CD14-positive monocyte (primary cell): ENCODE measurements at regions not wholly inside any gene's neighbourhood (a gene's known extent, or its start where the extent isn't known, plus 50 kb on each side); places are given as distances from the start of the nearest gene placed in this dataset.

ENCODE experiments used
- DNase-seq, 3 donors: peaks; one replicate each; pipeline ENCODE4 v3.0.0-alpha.2; 2011 to 2022
- H2AFZ ChIP-seq: 2 replicates; pipeline ENCODE4 v1.6.0; 2012; ENCODE audit warnings: mild to moderate bottlenecking, low read depth, low read length, inconsistent platforms; ENCODE audit not compliant: insufficient read depth, poor library complexity, severe bottlenecking
- H3K27ac ChIP-seq, 2 donors: 1 replicate in 1 of 2; 2 replicates in 1 of 2; pipeline ENCODE4 v1.5.1; 2012 to 2013; ENCODE audit warnings: low read length in 2 of 2, control low read depth in 1 of 2, inconsistent platforms in 1 of 2, low read depth in 1 of 2, mild to moderate bottlenecking in 1 of 2
- H3K27me3 ChIP-seq, 2 donors: one replicate each; pipeline versions ENCODE4 v1.6.0 to v1.6.1; 2011 to 2013; ENCODE audit warnings: low read length in 2 of 2; ENCODE audit not compliant: control insufficient read depth in 2 of 2, insufficient read depth in 2 of 2
- H3K36me3 ChIP-seq, 2 donors: replicated peaks in 1 of 2; 1 replicate in 1 of 2; 2 replicates in 1 of 2; pipeline versions ENCODE4 v1.5.1 to v1.6.1; 2012 to 2013; ENCODE audit warnings: low read length in 2 of 2, control low read depth in 1 of 2, inconsistent platforms in 1 of 2, mild to moderate bottlenecking in 1 of 2; ENCODE audit not compliant: insufficient read depth in 2 of 2, control insufficient read depth in 1 of 2
- H3K4me1 ChIP-seq, 2 donors: 1 replicate in 1 of 2; 2 replicates in 1 of 2; pipeline versions ENCODE4 v1.5.1 to v1.6.1; 2012 to 2013; ENCODE audit warnings: low read length in 2 of 2, control low read depth in 1 of 2, inconsistent platforms in 1 of 2, mild to moderate bottlenecking in 1 of 2, moderate library complexity in 1 of 2; ENCODE audit not compliant: insufficient read depth in 2 of 2, control insufficient read depth in 1 of 2
- H3K4me2 ChIP-seq: replicated peaks from 2 replicates; pipeline ENCODE3; 2012; ENCODE audit warnings: low read length, moderate library complexity, mild to moderate bottlenecking; ENCODE audit not compliant: poor library complexity, severe bottlenecking; ENCODE audit errors: extremely low read depth
- H3K4me3 ChIP-seq, 3 experiments: fragments of 200-600 bp in 1 of 3; sonication (generic) in 1 of 3; replicated peaks in 1 of 3; 1 replicate in 2 of 3; 2 replicates in 1 of 3; pipeline ENCODE4 v1.5.1; 2011 to 2013; ENCODE audit warnings: low read length in 3 of 3, mild to moderate bottlenecking in 3 of 3, control low read depth in 2 of 3, low read depth in 2 of 3, inconsistent platforms in 1 of 3, moderate library complexity in 1 of 3
- H3K79me2 ChIP-seq: 2 replicates; pipeline ENCODE4 v1.6.0; 2012; ENCODE audit warnings: mild to moderate bottlenecking, control low read depth, inconsistent platforms, low read length, moderate library complexity; ENCODE audit not compliant: insufficient read depth
- H3K9ac ChIP-seq: 2 replicates; pipeline ENCODE4 v1.6.0; 2017; ENCODE audit warnings: low read length, mild to moderate bottlenecking; ENCODE audit not compliant: insufficient read depth, poor library complexity, severe bottlenecking
- H3K9me3 ChIP-seq, 2 donors: replicated peaks in 1 of 2; 1 replicate in 1 of 2; 2 replicates in 1 of 2; pipeline versions ENCODE4 v1.5.1 to v1.6.1; 2012 to 2013; ENCODE audit warnings: low read length in 2 of 2, control low read depth in 1 of 2; ENCODE audit not compliant: control insufficient read depth in 1 of 2, insufficient read depth in 1 of 2
- H4K20me1 ChIP-seq: 2 replicates; pipeline ENCODE4 v1.6.0; 2012; ENCODE audit warnings: mild to moderate bottlenecking, low read length, control low read depth, moderate library complexity; ENCODE audit not compliant: insufficient read depth
- H3K27ac Mint-ChIP-seq, 7 donors: one replicate each; pipeline ENCODE4 v1.8.0; 2020; ENCODE audit warnings: mild to moderate bottlenecking in 7 of 7, mixed read lengths in 7 of 7, moderate library complexity in 6 of 7, inconsistent platforms in 2 of 7
- H3K27me3 Mint-ChIP-seq, 3 donors: one replicate each; pipeline ENCODE4 v1.8.0; 2021 to 2022; ENCODE audit warnings: low read depth in 3 of 3, mild to moderate bottlenecking in 3 of 3, mixed read lengths in 3 of 3, moderate library complexity in 3 of 3, inconsistent platforms in 1 of 3
- H3K36me3 Mint-ChIP-seq, 2 donors: one replicate each; pipeline ENCODE4 v1.8.0; 2020; ENCODE audit warnings: mixed read lengths in 2 of 2, inconsistent platforms in 1 of 2, mild to moderate bottlenecking in 1 of 2
- H3K4me1 Mint-ChIP-seq: one replicate; pipeline ENCODE4 v1.8.0; 2020; ENCODE audit warnings: mild to moderate bottlenecking, mixed read lengths
- H3K4me3 Mint-ChIP-seq, 2 donors: one replicate each; pipeline ENCODE4 v1.8.0; 2020; ENCODE audit warnings: mild to moderate bottlenecking in 2 of 2, mixed read lengths in 2 of 2, moderate library complexity in 1 of 2
- H3K9me3 Mint-ChIP-seq, 7 donors: one replicate each; pipeline ENCODE4 v1.8.0; 2020 to 2022; ENCODE audit warnings: mixed read lengths in 7 of 7, mild to moderate bottlenecking in 6 of 7, moderate library complexity in 6 of 7, inconsistent platforms in 2 of 7
- WGBS: methylation state at CpG from one replicate; pipeline ENCODE4 v1.1.5; 2013; ENCODE audit warnings: missing lambda C conversion rate; ENCODE audit not compliant: insufficient coverage; 5-methylcytosine and 5-hydroxymethylcytosine counted together
- intact Hi-C, 2 donors: fragments of 100-400 bp; cut with micrococcal nuclease; formaldehyde crosslinking; loops; one replicate each; pipeline versions ENCODE4 v1.15.0 to v1.15.1; 2023
- TF ChIP-seq, protein P1 (sequence below): fragments of 200-600 bp; IDR thresholded peaks from one replicate; pipeline ENCODE4 v1.8.0; 2022; ENCODE audit warnings: antibody characterized with exemption, mild to moderate bottlenecking

GRCh38 chr6:22424196-22424595 lies 127.4 kb upstream of the PRL start:
- H3K4me3 Mint-ChIP-seq, result no peak overlapping the region
- TF ChIP-seq, protein P1, sequence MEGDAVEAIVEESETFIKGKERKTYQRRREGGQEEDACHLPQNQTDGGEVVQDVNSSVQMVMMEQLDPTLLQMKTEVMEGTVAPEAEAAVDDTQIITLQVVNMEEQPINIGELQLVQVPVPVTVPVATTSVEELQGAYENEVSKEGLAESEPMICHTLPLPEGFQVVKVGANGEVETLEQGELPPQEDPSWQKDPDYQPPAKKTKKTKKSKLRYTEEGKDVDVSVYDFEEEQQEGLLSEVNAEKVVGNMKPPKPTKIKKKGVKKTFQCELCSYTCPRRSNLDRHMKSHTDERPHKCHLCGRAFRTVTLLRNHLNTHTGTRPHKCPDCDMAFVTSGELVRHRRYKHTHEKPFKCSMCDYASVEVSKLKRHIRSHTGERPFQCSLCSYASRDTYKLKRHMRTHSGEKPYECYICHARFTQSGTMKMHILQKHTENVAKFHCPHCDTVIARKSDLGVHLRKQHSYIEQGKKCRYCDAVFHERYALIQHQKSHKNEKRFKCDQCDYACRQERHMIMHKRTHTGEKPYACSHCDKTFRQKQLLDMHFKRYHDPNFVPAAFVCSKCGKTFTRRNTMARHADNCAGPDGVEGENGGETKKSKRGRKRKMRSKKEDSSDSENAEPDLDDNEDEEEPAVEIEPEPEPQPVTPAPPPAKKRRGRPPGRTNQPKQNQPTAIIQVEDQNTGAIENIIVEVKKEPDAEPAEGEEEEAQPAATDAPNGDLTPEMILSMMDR, result no peak
- H3K4me1 ChIP-seq, result no peaks in the 10 kb centered on the region
- H3K9me3 Mint-ChIP-seq, result peaks cover 2 to 17% (median 11%) of the 10 kb centered on the region in 7 donors
- no peak overlapping the region for H3K4me2 ChIP-seq
- no peaks in the 10 kb centered on the region for H3K79me2 ChIP-seq
- no peaks in the 10 kb centered on the region for H4K20me1 ChIP-seq
- no peaks in the 10 kb centered on the region for H3K36me3 ChIP-seq
- H3K4me3 ChIP-seq, result no peak overlapping the region
- intact Hi-C loops, result no loop called here
- no peak overlapping the region for H2AFZ ChIP-seq
- WGBS, result 100% methylated on average over 1 of the region's 2 CpGs
- no peak overlapping the region for H3K27ac Mint-ChIP-seq
- no peak overlapping the region for H3K27ac ChIP-seq
- H3K27me3 Mint-ChIP-seq, result peaks cover 0 to 1% (median 0%) of the 10 kb centered on the region in 3 donors
- H3K9me3 ChIP-seq, result no peaks in the 10 kb centered on the region
- H3K36me3 Mint-ChIP-seq, result no peaks in the 10 kb centered on the region
- no peaks in the 10 kb centered on the region for H3K4me1 Mint-ChIP-seq
- no peak overlapping the region for H3K9ac ChIP-seq
- no peak for DNase-seq
- H3K27me3 ChIP-seq, result no peaks in the 10 kb centered on the region

- H3K27me3 ChIP-seq, result no peaks in the 10 kb centered on the region
- no peak overlapping the region for H3K4me3 ChIP-seq
- intact Hi-C loops, result no loop called here
- H3K9me3 Mint-ChIP-seq, result peaks cover 0 to 16% (median under 1%) of the 10 kb centered on the region in 7 donors
- TF ChIP-seq, protein P1, result no peak
- H3K27ac ChIP-seq, result no peak overlapping the region
- no peaks in the 10 kb centered on the region for H3K36me3 ChIP-seq
- no peak overlapping the region for H2AFZ ChIP-seq
- no peak overlapping the region for H3K4me2 ChIP-seq
- H3K36me3 Mint-ChIP-seq, result no peaks in the 10 kb centered on the region
- no peaks in the 10 kb centered on the region for H3K79me2 ChIP-seq
- no CpG with 5 or more reads among the region's 2 CpGs for WGBS
- no peaks in the 10 kb centered on the region for H3K4me1 ChIP-seq
- no peaks in the 10 kb centered on the region for H4K20me1 ChIP-seq
- no peaks in the 10 kb centered on the region for H3K4me1 Mint-ChIP-seq
- no peak overlapping the region for H3K9ac ChIP-seq
- no peak overlapping the region for H3K4me3 Mint-ChIP-seq
- no peak for DNase-seq
- H3K27me3 Mint-ChIP-seq, result peaks cover 0 to 2% (median 0%) of the 10 kb centered on the region in 3 donors
- no peak overlapping the region for H3K27ac Mint-ChIP-seq
- no peaks in the 10 kb centered on the region for H3K9me3 ChIP-seq
These were observed 135.2 kb upstream of the PRL start for GRCh38 chr6:22432060-22432459.
